HEK293 (cell line): ENCODE measurements at regions not wholly inside any gene's neighbourhood (a gene's known extent, or its start where the extent isn't known, plus 50 kb on each side); places are given as distances from the start of the nearest gene placed in this dataset.

Experiments used
- CTCF ChIA-PET: fragments of 350-600 bp; formaldehyde crosslinking; extraction: SDS; loops from one replicate; lab custom pipeline; 2021; ENCODE audit warnings: antibody characterized with exemption; lab: Yijun Ruan, JAX
- POLR2A ChIA-PET: fragments of 300-600 bp; formaldehyde crosslinking; extraction: SDS; loops from one replicate; lab custom pipeline; 2020; ENCODE audit warnings: antibody characterized with exemption, inconsistent platforms; lab: Yijun Ruan, JAX
- H3K27ac ChIP-seq: fragments of 200-500 bp; sonication (Bioruptor generic); 2 replicates; pipeline ENCODE4 v1.5.1; 2014; ENCODE audit warnings: low read depth, low read length, control low read depth, inconsistent platforms; ENCODE audit errors: extremely low read depth
- H3K36me3 ChIP-seq, 2 experiments: fragments of 200-500 bp in 1 of 2; sonication (Bioruptor generic) in 1 of 2; 1 replicate in 1 of 2; 2 replicates in 1 of 2; pipeline ENCODE4 v1.5.1; 2014 to 2017; ENCODE audit warnings: inconsistent platforms in 2 of 2, low read length in 2 of 2; ENCODE audit not compliant: control insufficient read depth in 2 of 2, insufficient read depth in 1 of 2
- H3K4me1 ChIP-seq: fragments of 200-500 bp; sonication (Bioruptor generic); 2 replicates; pipeline ENCODE4 v1.5.1; 2014; ENCODE audit warnings: mild to moderate bottlenecking, low read length, inconsistent platforms; ENCODE audit not compliant: control insufficient read depth, insufficient read depth
- H3K4me3 ChIP-seq: 2 replicates; pipeline ENCODE4 v1.5.1; 2011; ENCODE audit warnings: low read depth, mild to moderate bottlenecking, control low read depth, low read length, moderate library complexity
- H3K9me3 ChIP-seq: fragments of 200-500 bp; sonication (Bioruptor generic); 2 replicates; pipeline ENCODE4 v1.5.1; 2014; ENCODE audit warnings: low read depth, low read length, inconsistent platforms; ENCODE audit not compliant: control insufficient read depth, insufficient read depth
- HOXA7 ChIP-seq: sonication (generic); formaldehyde crosslinking; IDR thresholded peaks from 2 replicates; pipeline ENCODE4 v1.8.1; 2022; ENCODE audit warnings: missing genetic modification reagents, borderline replicate concordance
- MYNN ChIP-seq: fragments of 450-650 bp; formaldehyde crosslinking; IDR thresholded peaks from 2 replicates; pipeline ENCODE4 v1.5.1; 2016; ENCODE audit warnings: missing biosample characterization, missing genetic modification characterization, borderline replicate concordance
- TCF7L2 ChIP-seq: IDR thresholded peaks from 2 replicates; pipeline ENCODE4 v1.6.1; 2011; ENCODE audit warnings: low read depth, mild to moderate bottlenecking, inconsistent platforms, low read length, moderate library complexity, borderline replicate concordance
- ZNF146 ChIP-seq: fragments of 450-650 bp; formaldehyde crosslinking; IDR thresholded peaks from 2 replicates; pipeline ENCODE4 v1.5.1; 2016; ENCODE audit warnings: missing biosample characterization, missing genetic modification characterization
- ZNF174 ChIP-seq: fragments of 450-650 bp; formaldehyde crosslinking; IDR thresholded peaks from 2 replicates; pipeline ENCODE4 v1.5.0; 2017; ENCODE audit warnings: missing biosample characterization, mild to moderate bottlenecking, missing genetic modification characterization
- ZNF184 ChIP-seq: fragments of 450-650 bp; IDR thresholded peaks from 2 replicates; pipeline ENCODE4 v1.5.1; 2018; ENCODE audit warnings: missing biosample characterization, mild to moderate bottlenecking, missing genetic modification characterization
- ZNF221 ChIP-seq: fragments of 450-650 bp; formaldehyde crosslinking; IDR thresholded peaks from 2 replicates; pipeline ENCODE4 v1.5.1; 2017; ENCODE audit warnings: missing biosample characterization, missing genetic modification characterization, borderline replicate concordance
- ZNF324 ChIP-seq: fragments of 450-650 bp; formaldehyde crosslinking; IDR thresholded peaks from 2 replicates; pipeline ENCODE4 v1.5.1; 2016; ENCODE audit warnings: missing biosample characterization, missing genetic modification characterization
- ZNF341 ChIP-seq: fragments of 450-650 bp; formaldehyde crosslinking; IDR thresholded peaks from 2 replicates; pipeline ENCODE4; 2016; ENCODE audit warnings: low read depth, missing biosample characterization, missing genetic modification characterization
- ZNF426 ChIP-seq: fragments of 450-650 bp; formaldehyde crosslinking; IDR thresholded peaks from 2 replicates; pipeline ENCODE4 v1.5.1; 2017; ENCODE audit warnings: missing biosample characterization, missing genetic modification characterization, mild to moderate bottlenecking, inconsistent platforms, moderate library complexity
- ZNF560 ChIP-seq: fragments of 450-650 bp; formaldehyde crosslinking; IDR thresholded peaks from 2 replicates; pipeline ENCODE4 v1.5.1; 2017; ENCODE audit warnings: missing biosample characterization, missing genetic modification characterization, borderline replicate concordance
- ZNF610 ChIP-seq: fragments of 450-650 bp; formaldehyde crosslinking; IDR thresholded peaks from 2 replicates; pipeline ENCODE4 v1.5.1; 2016; ENCODE audit warnings: missing biosample characterization, missing genetic modification characterization, borderline replicate concordance
- ZNF629 ChIP-seq: fragments of 450-650 bp; formaldehyde crosslinking; IDR thresholded peaks from 2 replicates; pipeline ENCODE4 v1.5.1; 2017; ENCODE audit warnings: missing biosample characterization, missing genetic modification characterization
- ZNF792 ChIP-seq: fragments of 450-650 bp; formaldehyde crosslinking; IDR thresholded peaks from 2 replicates; pipeline ENCODE4 v1.5.1; 2016; ENCODE audit warnings: missing biosample characterization, missing genetic modification characterization
- ZXDB ChIP-seq: fragments of 450-650 bp; formaldehyde crosslinking; IDR thresholded peaks from 2 replicates; pipeline ENCODE4 v1.5.1; 2016; ENCODE audit warnings: missing biosample characterization, missing genetic modification characterization
- TF ChIP-seq, protein P1 (sequence below): fragments of 450-650 bp; formaldehyde crosslinking; IDR thresholded peaks from 2 replicates; pipeline ENCODE4 v1.5.1; 2016; ENCODE audit warnings: missing biosample characterization, missing genetic modification characterization, borderline replicate concordance
- TF ChIP-seq, protein P2 (sequence below): fragments of 450-650 bp; formaldehyde crosslinking; IDR thresholded peaks from 2 replicates; pipeline ENCODE4 v1.5.1; 2016; ENCODE audit warnings: missing biosample characterization, missing genetic modification characterization
- TF ChIP-seq, protein P3 (sequence below): fragments of 450-650 bp; formaldehyde crosslinking; IDR thresholded peaks from 2 replicates; pipeline ENCODE4 v1.5.1; 2017; ENCODE audit warnings: missing biosample characterization, missing genetic modification characterization
- TF ChIP-seq, protein P4 (sequence below): fragments of 450-650 bp; formaldehyde crosslinking; IDR thresholded peaks from 2 replicates; pipeline ENCODE4 v1.5.1; 2016; ENCODE audit warnings: missing biosample characterization, missing genetic modification characterization
- TF ChIP-seq, protein P5 (sequence below): fragments of 450-650 bp; formaldehyde crosslinking; IDR thresholded peaks from 2 replicates; pipeline ENCODE4 v1.5.1; 2016; ENCODE audit warnings: missing biosample characterization, missing genetic modification characterization

DNA sequence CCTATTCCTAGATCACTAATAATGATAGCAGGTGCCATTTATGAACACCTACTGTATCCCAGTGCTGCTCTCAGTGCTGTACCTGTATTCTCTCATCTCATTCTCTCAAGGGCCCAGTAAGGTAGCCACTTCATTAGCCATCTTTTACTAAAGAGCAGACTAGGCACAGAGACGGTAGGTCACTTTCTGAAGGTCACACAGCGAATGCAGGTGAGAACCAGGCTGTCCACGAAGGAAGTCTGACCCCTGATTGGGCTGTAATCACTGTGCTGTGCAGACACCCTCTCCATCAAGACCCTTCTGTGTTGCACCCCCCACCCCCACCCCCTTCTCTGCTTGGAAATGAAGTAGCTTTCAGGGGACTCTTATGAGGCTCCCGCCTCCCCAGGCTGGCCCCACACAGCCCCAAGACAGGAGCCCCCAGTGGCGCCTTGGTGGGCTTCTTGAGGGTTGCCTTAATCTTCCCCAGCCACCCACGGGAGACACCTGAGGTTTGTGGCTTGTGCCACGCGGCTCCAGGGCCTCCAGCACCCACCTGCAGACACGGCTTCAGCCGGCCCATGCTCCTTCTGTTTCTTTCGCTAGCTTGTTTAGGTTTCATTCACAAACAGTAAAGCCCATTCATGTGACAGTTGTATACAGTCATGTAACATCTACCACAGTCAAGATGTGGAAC lies 81.7 kb upstream of the FAM20C start:
- TF ChIP-seq ZNF610 (tag by site-specific recombination), result no peak
- TF ChIP-seq, protein P1, sequence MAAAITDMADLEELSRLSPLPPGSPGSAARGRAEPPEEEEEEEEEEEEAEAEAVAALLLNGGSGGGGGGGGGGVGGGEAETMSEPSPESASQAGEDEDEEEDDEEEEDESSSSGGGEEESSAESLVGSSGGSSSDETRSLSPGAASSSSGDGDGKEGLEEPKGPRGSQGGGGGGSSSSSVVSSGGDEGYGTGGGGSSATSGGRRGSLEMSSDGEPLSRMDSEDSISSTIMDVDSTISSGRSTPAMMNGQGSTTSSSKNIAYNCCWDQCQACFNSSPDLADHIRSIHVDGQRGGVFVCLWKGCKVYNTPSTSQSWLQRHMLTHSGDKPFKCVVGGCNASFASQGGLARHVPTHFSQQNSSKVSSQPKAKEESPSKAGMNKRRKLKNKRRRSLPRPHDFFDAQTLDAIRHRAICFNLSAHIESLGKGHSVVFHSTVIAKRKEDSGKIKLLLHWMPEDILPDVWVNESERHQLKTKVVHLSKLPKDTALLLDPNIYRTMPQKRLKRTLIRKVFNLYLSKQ (tag by site-specific recombination), result no peak
- no peak for TF ChIP-seq MYNN (tag by site-specific recombination)
- no peak for TF ChIP-seq ZNF426 (tag by site-specific recombination)
- TF ChIP-seq ZNF324 (tag by site-specific recombination), result no peak
- no peak for TF ChIP-seq ZNF146
- TF ChIP-seq ZNF792 (tag by site-specific recombination), result no peak
- TF ChIP-seq, protein P2, sequence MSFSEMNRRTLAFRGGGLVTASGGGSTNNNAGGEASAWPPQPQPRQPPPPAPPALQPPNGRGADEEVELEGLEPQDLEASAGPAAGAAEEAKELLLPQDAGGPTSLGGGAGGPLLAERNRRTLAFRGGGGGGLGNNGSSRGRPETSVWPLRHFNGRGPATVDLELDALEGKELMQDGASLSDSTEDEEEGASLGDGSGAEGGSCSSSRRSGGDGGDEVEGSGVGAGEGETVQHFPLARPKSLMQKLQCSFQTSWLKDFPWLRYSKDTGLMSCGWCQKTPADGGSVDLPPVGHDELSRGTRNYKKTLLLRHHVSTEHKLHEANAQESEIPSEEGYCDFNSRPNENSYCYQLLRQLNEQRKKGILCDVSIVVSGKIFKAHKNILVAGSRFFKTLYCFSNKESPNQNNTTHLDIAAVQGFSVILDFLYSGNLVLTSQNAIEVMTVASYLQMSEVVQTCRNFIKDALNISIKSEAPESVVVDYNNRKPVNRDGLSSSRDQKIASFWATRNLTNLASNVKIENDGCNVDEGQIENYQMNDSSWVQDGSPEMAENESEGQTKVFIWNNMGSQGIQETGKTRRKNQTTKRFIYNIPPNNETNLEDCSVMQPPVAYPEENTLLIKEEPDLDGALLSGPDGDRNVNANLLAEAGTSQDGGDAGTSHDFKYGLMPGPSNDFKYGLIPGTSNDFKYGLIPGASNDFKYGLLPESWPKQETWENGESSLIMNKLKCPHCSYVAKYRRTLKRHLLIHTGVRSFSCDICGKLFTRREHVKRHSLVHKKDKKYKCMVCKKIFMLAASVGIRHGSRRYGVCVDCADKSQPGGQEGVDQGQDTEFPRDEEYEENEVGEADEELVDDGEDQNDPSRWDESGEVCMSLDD, result no peak
- TF ChIP-seq ZNF560, result no peak
- TF ChIP-seq, all 188 proteins: peak for 0
- Histone ChIP-seq H3K36me3 (no peaks in the 10 kb centered on the region), H3K4me1 (no peaks in the 10 kb centered on the region), H3K4me3 (no peak overlapping the region), H3K27ac (no peak overlapping the region), H3K9me3 (no peaks in the 10 kb centered on the region)
- ChIA-PET POLR2A (interaction anchor here (0.6 kb wide), 1 partner anchor 515 kb away, joined by 5 read pairs; no protein-coding TSS in a partner anchor), CTCF (interaction anchor here (0.8 kb wide), 1 partner anchor 13 kb away, joined by 3 read pairs; no protein-coding TSS in a partner anchor)

DNA sequence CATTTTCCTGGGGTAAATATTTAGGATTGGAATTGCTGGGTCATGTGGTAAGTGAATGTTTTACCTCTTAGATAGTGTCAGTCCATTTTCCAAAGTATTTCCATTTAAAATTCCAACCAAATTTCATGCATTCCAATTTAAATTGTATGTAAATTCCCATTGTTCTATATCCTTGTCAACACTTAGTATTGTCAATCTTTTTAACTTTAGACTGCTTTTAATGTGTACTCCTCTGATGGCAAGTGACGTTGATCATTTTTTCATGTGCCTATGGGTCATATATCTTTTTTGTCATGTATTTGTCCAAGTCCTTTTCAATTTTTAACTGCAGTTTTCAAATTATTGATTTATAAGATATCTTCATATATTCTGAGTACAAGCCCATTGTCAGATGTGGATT lies 80.8 kb upstream of the FAM20C start:
- Histone ChIP-seq H3K27ac (no peak overlapping the region), H3K36me3 (no peaks in the 10 kb centered on the region), H3K4me1 (no peaks in the 10 kb centered on the region), H3K9me3 (no peaks in the 10 kb centered on the region), H3K4me3 (no peak overlapping the region)
- ChIA-PET CTCF (no interaction called here), POLR2A (no interaction called here)
- TF ChIP-seq, protein P3, sequence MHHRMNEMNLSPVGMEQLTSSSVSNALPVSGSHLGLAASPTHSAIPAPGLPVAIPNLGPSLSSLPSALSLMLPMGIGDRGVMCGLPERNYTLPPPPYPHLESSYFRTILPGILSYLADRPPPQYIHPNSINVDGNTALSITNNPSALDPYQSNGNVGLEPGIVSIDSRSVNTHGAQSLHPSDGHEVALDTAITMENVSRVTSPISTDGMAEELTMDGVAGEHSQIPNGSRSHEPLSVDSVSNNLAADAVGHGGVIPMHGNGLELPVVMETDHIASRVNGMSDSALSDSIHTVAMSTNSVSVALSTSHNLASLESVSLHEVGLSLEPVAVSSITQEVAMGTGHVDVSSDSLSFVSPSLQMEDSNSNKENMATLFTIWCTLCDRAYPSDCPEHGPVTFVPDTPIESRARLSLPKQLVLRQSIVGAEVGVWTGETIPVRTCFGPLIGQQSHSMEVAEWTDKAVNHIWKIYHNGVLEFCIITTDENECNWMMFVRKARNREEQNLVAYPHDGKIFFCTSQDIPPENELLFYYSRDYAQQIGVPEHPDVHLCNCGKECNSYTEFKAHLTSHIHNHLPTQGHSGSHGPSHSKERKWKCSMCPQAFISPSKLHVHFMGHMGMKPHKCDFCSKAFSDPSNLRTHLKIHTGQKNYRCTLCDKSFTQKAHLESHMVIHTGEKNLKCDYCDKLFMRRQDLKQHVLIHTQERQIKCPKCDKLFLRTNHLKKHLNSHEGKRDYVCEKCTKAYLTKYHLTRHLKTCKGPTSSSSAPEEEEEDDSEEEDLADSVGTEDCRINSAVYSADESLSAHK (tag by site-specific recombination), result no peak
- no peak for TF ChIP-seq ZNF221 (tag by site-specific recombination)
- TF ChIP-seq ZNF629 (tag by site-specific recombination), result no peak
- TF ChIP-seq ZXDB, result no peak
- peak; percentile 85 for TF ChIP-seq ZNF184

DNA sequence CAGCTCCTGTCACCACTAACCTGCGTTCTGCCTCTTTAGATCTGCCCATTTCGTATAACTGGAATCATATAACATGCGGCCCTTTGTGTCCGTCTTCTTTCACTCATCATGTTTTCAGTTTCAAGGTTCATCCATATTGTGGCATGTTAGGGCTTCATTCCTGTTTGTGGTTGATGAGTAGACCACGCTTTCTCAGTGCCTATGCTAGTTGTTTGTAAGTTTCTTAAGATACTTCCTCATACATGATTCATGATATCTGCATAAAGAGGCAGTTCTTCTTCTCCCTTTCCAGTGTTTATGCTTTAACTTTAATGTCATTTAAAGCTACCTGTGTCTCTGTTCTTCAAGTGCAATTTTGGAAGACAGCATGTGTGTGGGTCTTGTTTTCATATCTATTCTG lies 79.5 kb upstream of the FAM20C start:
- POLR2A ChIA-PET, result no interaction called here
- H3K4me1 ChIP-seq, result no peaks in the 10 kb centered on the region
- CTCF ChIA-PET, result interaction anchor here (0.7 kb wide), 1 partner anchor 17 kb away, joined by 3 read pairs; no protein-coding TSS in a partner anchor
- no peak overlapping the region for H3K4me3 ChIP-seq
- H3K27ac ChIP-seq, result no peak overlapping the region
- H3K9me3 ChIP-seq, result no peaks in the 10 kb centered on the region
- no peaks in the 10 kb centered on the region for H3K36me3 ChIP-seq
- TF ChIP-seq ZNF221 (tag by site-specific recombination) (no peak), ZNF174 (no peak), ZNF341 (tag by site-specific recombination) (no peak), TCF7L2 (no peak), ZXDB (no peak), HOXA7 (CRISPR knock-in tag) (no peak)
- TF ChIP-seq, protein P4, sequence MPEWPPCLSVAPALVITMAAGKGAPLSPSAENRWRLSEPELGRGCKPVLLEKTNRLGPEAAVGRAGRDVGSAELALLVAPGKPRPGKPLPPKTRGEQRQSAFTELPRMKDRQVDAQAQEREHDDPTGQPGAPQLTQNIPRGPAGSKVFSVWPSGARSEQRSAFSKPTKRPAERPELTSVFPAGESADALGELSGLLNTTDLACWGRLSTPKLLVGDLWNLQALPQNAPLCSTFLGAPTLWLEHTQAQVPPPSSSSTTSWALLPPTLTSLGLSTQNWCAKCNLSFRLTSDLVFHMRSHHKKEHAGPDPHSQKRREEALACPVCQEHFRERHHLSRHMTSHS, result no peak
- TF ChIP-seq, protein P5, sequence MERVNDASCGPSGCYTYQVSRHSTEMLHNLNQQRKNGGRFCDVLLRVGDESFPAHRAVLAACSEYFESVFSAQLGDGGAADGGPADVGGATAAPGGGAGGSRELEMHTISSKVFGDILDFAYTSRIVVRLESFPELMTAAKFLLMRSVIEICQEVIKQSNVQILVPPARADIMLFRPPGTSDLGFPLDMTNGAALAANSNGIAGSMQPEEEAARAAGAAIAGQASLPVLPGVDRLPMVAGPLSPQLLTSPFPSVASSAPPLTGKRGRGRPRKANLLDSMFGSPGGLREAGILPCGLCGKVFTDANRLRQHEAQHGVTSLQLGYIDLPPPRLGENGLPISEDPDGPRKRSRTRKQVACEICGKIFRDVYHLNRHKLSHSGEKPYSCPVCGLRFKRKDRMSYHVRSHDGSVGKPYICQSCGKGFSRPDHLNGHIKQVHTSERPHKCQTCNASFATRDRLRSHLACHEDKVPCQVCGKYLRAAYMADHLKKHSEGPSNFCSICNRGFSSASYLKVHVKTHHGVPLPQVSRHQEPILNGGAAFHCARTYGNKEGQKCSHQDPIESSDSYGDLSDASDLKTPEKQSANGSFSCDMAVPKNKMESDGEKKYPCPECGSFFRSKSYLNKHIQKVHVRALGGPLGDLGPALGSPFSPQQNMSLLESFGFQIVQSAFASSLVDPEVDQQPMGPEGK, result no peak
